ENCODE measurements at regions not wholly inside any gene's neighbourhood (a gene's known extent, or its start where the extent isn't known, plus 50 kb on each side); places are given as distances from the start of the nearest gene placed in this dataset.
"Not testable (repeated sequence)": the region's sequence is repeated elsewhere in the genome, so short reads cannot be mapped to it uniquely, and the experiment has no call there.

GRCh38 chr21:36610935-36611334 is 88.0 kb upstream of the SIM2 start:
- DNase-seq (ENCODE audit: low read depth): no peak
- no peak for TF ChIP-seq CTCF (IDR thresholded peaks at IDR 0.05; ENCODE audit: low read length, missing control alignments)
- no peak overlapping the region for H3K4me3 ChIP-seq (replicated peaks; ENCODE audit: low read depth, low read length)

- TF ChIP-seq CTCF (IDR thresholded peaks at IDR 0.05; ENCODE audit: low read length, missing control alignments): no peak
- H3K4me3 ChIP-seq (replicated peaks; ENCODE audit: low read depth, low read length): no peak overlapping the region
- no peak for DNase-seq (ENCODE audit: low read depth)
These were observed 87.5 kb upstream of the SIM2 start for GRCh38 chr21:36611379-36611778.

DNA sequence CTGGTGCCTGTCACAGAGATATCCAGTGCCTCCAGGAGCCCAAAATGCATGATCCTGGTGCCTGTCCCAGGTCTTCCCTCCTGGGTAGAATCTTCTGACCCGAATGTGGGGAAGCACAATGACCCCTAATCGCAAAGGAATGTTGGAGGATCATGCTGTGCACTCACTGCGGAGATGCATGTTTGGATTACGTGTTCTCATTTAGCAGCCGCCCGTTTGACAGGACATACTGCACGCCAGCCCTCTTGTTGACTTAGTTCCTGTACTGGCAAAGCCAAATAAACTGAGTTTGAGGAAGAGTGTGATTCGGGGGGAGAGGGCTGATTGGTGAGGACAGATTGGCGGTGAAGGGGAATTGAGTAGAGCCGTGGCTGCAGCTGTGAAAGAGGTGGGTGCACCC is 85.9 kb upstream of the SIM2 start:
- no peak for DNase-seq (ENCODE audit: low read depth)
- TF ChIP-seq CTCF (IDR thresholded peaks at IDR 0.05; ENCODE audit: low read length, missing control alignments): no peak
- H3K4me3 ChIP-seq (replicated peaks; ENCODE audit: low read depth, low read length): no peak overlapping the region

- DNase-seq (ENCODE audit: low read depth): no peak
- TF ChIP-seq CTCF (IDR thresholded peaks at IDR 0.05; ENCODE audit: low read length, missing control alignments): no peak
- no peak overlapping the region for H3K4me3 ChIP-seq (replicated peaks; ENCODE audit: low read depth, low read length)
These were observed 85.4 kb upstream of the SIM2 start for GRCh38 chr21:36613554-36613953.

- no peak overlapping the region for H3K4me3 ChIP-seq (replicated peaks; ENCODE audit: low read depth, low read length)
- no peak for DNase-seq (ENCODE audit: low read depth)
- no peak for TF ChIP-seq CTCF (IDR thresholded peaks at IDR 0.05; ENCODE audit: low read length, missing control alignments)
These were observed 83.5 kb upstream of the SIM2 start for GRCh38 chr21:36615274-36615964.

- H3K4me3 ChIP-seq (replicated peaks; ENCODE audit: low read depth, low read length); DNase-seq (ENCODE audit: low read depth): not testable (repeated sequence)
These were observed 82.1 kb upstream of the SIM2 start for GRCh38 chr21:36616773-36617172.

- H3K4me3 ChIP-seq (replicated peaks; ENCODE audit: low read depth, low read length); DNase-seq (ENCODE audit: low read depth): not testable (repeated sequence)
These were observed 77.1 kb upstream of the SIM2 start for GRCh38 chr21:36621794-36622193.

GRCh38 chr21:36624105-36624504 is 74.8 kb upstream of the SIM2 start:
- no peak overlapping the region for H3K4me3 ChIP-seq (replicated peaks; ENCODE audit: low read depth, low read length)
- no peak for TF ChIP-seq CTCF (IDR thresholded peaks at IDR 0.05; ENCODE audit: low read length, missing control alignments)
- DNase-seq (ENCODE audit: low read depth): no peak

Data from fibroblast of pulmonary artery (primary cell).